Activated CD4-positive, alpha-beta memory T cell treated with anti-CD3 and anti-CD28 coated beads, Interleukin-2, amount 10 ng/mL, durations not matched to agents 7 days and 5 days (primary cell): ENCODE measurements at regions not wholly inside any gene's neighbourhood (a gene's known extent, or its start where the extent isn't known, plus 50 kb on each side); places are given as distances from the start of the nearest gene placed in this dataset.

Experiments used
- CTCF ChIA-PET: fragments of 350-600 bp; sonication (Branson Sonifier 250); formaldehyde crosslinking; loops from one replicate; lab custom pipeline; 2021; ENCODE audit warnings: antibody characterized with exemption, inconsistent platforms; lab: Charles Lee
- POLR2A ChIA-PET: fragments of 350-600 bp; sonication (Branson Sonifier 250); formaldehyde crosslinking; loops from one replicate; lab custom pipeline; 2021; ENCODE audit warnings: antibody characterized with exemption; lab: Charles Lee
- DNase-seq: peaks from one replicate; pipeline ENCODE4 v3.0.0-alpha.2; 2020
- H3K27ac Mint-ChIP-seq: one replicate; pipeline ENCODE4 v1.8.0; 2021; ENCODE audit warnings: mild to moderate bottlenecking, mixed read lengths
- H3K27me3 Mint-ChIP-seq: one replicate; pipeline ENCODE4 v1.8.0; 2021; ENCODE audit warnings: mixed read lengths
- H3K36me3 Mint-ChIP-seq: one replicate; pipeline ENCODE4 v1.8.0; 2021; ENCODE audit warnings: low read depth, mixed read lengths
- H3K4me1 Mint-ChIP-seq: one replicate; pipeline ENCODE4 v1.8.0; 2021; ENCODE audit warnings: mixed read lengths
- H3K4me3 Mint-ChIP-seq: one replicate; pipeline ENCODE4 v1.8.0; 2021; ENCODE audit warnings: mild to moderate bottlenecking, mixed read lengths
- H3K9me3 Mint-ChIP-seq: one replicate; pipeline ENCODE4 v1.8.0; 2021; ENCODE audit warnings: mixed read lengths

- DNase-seq = no peak
- no peaks in the 10 kb centered on the region for H3K27me3 Mint-ChIP-seq
- H3K36me3 Mint-ChIP-seq = no peaks in the 10 kb centered on the region
- no peak overlapping the region for H3K27ac Mint-ChIP-seq
- CTCF ChIA-PET = no interaction called here
- no peaks in the 10 kb centered on the region for H3K9me3 Mint-ChIP-seq
- no peaks in the 10 kb centered on the region for H3K4me1 Mint-ChIP-seq
- no peak overlapping the region for H3K4me3 Mint-ChIP-seq
- POLR2A ChIA-PET = no interaction called here
Observed at GRCh38 chr2:122367646-122368010, 612.2 kb downstream of the TSN start.

GRCh38 chr2:122368576-122369243, 613.3 kb downstream of the TSN start:
- CTCF ChIA-PET = no interaction called here
- Mint-ChIP-seq H3K4me3 (no peak overlapping the region), H3K36me3 (no peaks in the 10 kb centered on the region), H3K9me3 (no peaks in the 10 kb centered on the region), H3K4me1 (no peaks in the 10 kb centered on the region), H3K27me3 (no peaks in the 10 kb centered on the region), H3K27ac (no peak overlapping the region)
- DNase-seq = no peak
- POLR2A ChIA-PET = no interaction called here

GRCh38 chr2:122378521-122378920, 623.1 kb downstream of the TSN start:
- H3K9me3 Mint-ChIP-seq = no peaks in the 10 kb centered on the region
- ChIA-PET POLR2A (no interaction called here), CTCF (no interaction called here)
- no peak for DNase-seq
- no peak overlapping the region for H3K4me3 Mint-ChIP-seq
- H3K4me1 Mint-ChIP-seq = no peaks in the 10 kb centered on the region
- no peak overlapping the region for H3K27ac Mint-ChIP-seq
- H3K27me3 Mint-ChIP-seq = no peaks in the 10 kb centered on the region
- no peaks in the 10 kb centered on the region for H3K36me3 Mint-ChIP-seq

GRCh38 chr2:122384768-122385333, 629.4 kb downstream of the TSN start:
- Mint-ChIP-seq H3K27ac (no peak overlapping the region), H3K9me3 (peaks cover 10% of the 10 kb centered on the region), H3K4me3 (no peak overlapping the region), H3K4me1 (no peaks in the 10 kb centered on the region), H3K27me3 (no peaks in the 10 kb centered on the region), H3K36me3 (no peaks in the 10 kb centered on the region)
- ChIA-PET POLR2A (no interaction called here), CTCF (no interaction called here)
- no peak for DNase-seq

GRCh38 chr2:122388208-122388607, 632.8 kb downstream of the TSN start:
- POLR2A ChIA-PET = no interaction called here
- no peak for DNase-seq
- H3K27me3 Mint-ChIP-seq = no peaks in the 10 kb centered on the region
- H3K9me3 Mint-ChIP-seq = peaks cover 10% of the 10 kb centered on the region
- no peaks in the 10 kb centered on the region for H3K4me1 Mint-ChIP-seq
- H3K27ac Mint-ChIP-seq = no peak overlapping the region
- H3K4me3 Mint-ChIP-seq = no peak overlapping the region
- CTCF ChIA-PET = no interaction called here
- H3K36me3 Mint-ChIP-seq = no peaks in the 10 kb centered on the region

GRCh38 chr2:122389694-122390093, 634.2 kb downstream of the TSN start:
- ChIA-PET CTCF (no interaction called here), POLR2A (no interaction called here)
- Mint-ChIP-seq H3K4me3 (no peak overlapping the region), H3K9me3 (peaks cover 10% of the 10 kb centered on the region), H3K27me3 (no peaks in the 10 kb centered on the region), H3K4me1 (no peaks in the 10 kb centered on the region), H3K27ac (no peak overlapping the region), H3K36me3 (no peaks in the 10 kb centered on the region)
- no peak for DNase-seq

GRCh38 chr2:122390406-122390805, 635.0 kb downstream of the TSN start:
- DNase-seq = no peak
- Mint-ChIP-seq H3K4me3 (no peak overlapping the region), H3K4me1 (no peaks in the 10 kb centered on the region)

GRCh38 chr2:122391726-122392125, 636.3 kb downstream of the TSN start:
- ChIA-PET CTCF (no interaction called here), POLR2A (no interaction called here)
- no peaks in the 10 kb centered on the region for H3K36me3 Mint-ChIP-seq
- no peak overlapping the region for H3K27ac Mint-ChIP-seq
- no peaks in the 10 kb centered on the region for H3K4me1 Mint-ChIP-seq
- no peak for DNase-seq
- peaks cover 14% of the 10 kb centered on the region for H3K9me3 Mint-ChIP-seq
- no peaks in the 10 kb centered on the region for H3K27me3 Mint-ChIP-seq
- H3K4me3 Mint-ChIP-seq = no peak overlapping the region

More at GRCh38 chr2:122390406-122390805, 635.0 kb downstream of the TSN start:
- CTCF ChIA-PET = no interaction called here
- Mint-ChIP-seq H3K27me3 (no peaks in the 10 kb centered on the region), H3K27ac (no peak overlapping the region), H3K9me3 (peaks cover 10% of the 10 kb centered on the region), H3K36me3 (no peaks in the 10 kb centered on the region)
- POLR2A ChIA-PET = interaction anchor here (0.6 kb wide), 1 partner anchor 20 kb away, joined by 3 read pairs; no protein-coding TSS in a partner anchor

GRCh38 chr2:122395687-122396086, 640.2 kb downstream of the TSN start:
- ChIA-PET POLR2A (no interaction called here), CTCF (no interaction called here)
- Mint-ChIP-seq H3K27me3 (no peaks in the 10 kb centered on the region), H3K4me1 (no peaks in the 10 kb centered on the region), H3K36me3 (no peaks in the 10 kb centered on the region), H3K27ac (no peak overlapping the region), H3K9me3 (peaks cover 4% of the 10 kb centered on the region), H3K4me3 (no peak overlapping the region)
- no peak for DNase-seq

GRCh38 chr2:122411231-122411630, 655.8 kb downstream of the TSN start:
- ChIA-PET POLR2A (no interaction called here), CTCF (no interaction called here)
- Mint-ChIP-seq H3K27ac (no peak overlapping the region), H3K4me3 (no peak overlapping the region), H3K4me1 (no peaks in the 10 kb centered on the region), H3K36me3 (no peaks in the 10 kb centered on the region), H3K9me3 (peaks cover 3% of the 10 kb centered on the region), H3K27me3 (no peaks in the 10 kb centered on the region)
- no peak for DNase-seq

- no peaks in the 10 kb centered on the region for H3K4me1 Mint-ChIP-seq
- H3K27ac Mint-ChIP-seq = no peak overlapping the region
- H3K4me3 Mint-ChIP-seq = no peak overlapping the region
- no peaks in the 10 kb centered on the region for H3K27me3 Mint-ChIP-seq
- ChIA-PET CTCF (no interaction called here), POLR2A (no interaction called here)
- H3K36me3 Mint-ChIP-seq = no peaks in the 10 kb centered on the region
- no peak for DNase-seq
- H3K9me3 Mint-ChIP-seq = peaks cover 3% of the 10 kb centered on the region
Observed at GRCh38 chr2:122412360-122412759, 656.9 kb downstream of the TSN start.

GRCh38 chr2:122414902-122415301, 659.5 kb downstream of the TSN start:
- Mint-ChIP-seq H3K9me3 (peaks cover 3% of the 10 kb centered on the region), H3K4me1 (no peaks in the 10 kb centered on the region), H3K27me3 (no peaks in the 10 kb centered on the region), H3K4me3 (no peak overlapping the region), H3K36me3 (no peaks in the 10 kb centered on the region), H3K27ac (no peak overlapping the region)
- no peak for DNase-seq
- ChIA-PET POLR2A (no interaction called here), CTCF (no interaction called here)

- H3K27ac Mint-ChIP-seq = no peak overlapping the region
- H3K9me3 Mint-ChIP-seq = no peaks in the 10 kb centered on the region
- CTCF ChIA-PET = no interaction called here
- no peak overlapping the region for H3K4me3 Mint-ChIP-seq
- H3K27me3 Mint-ChIP-seq = no peaks in the 10 kb centered on the region
- H3K4me1 Mint-ChIP-seq = no peaks in the 10 kb centered on the region
- POLR2A ChIA-PET = no interaction called here
- no peaks in the 10 kb centered on the region for H3K36me3 Mint-ChIP-seq
- DNase-seq = no peak
Observed at GRCh38 chr2:122417114-122417513, 661.7 kb downstream of the TSN start.

GRCh38 chr2:122421775-122422174, 666.3 kb downstream of the TSN start:
- no peak overlapping the region for H3K27ac Mint-ChIP-seq
- no peaks in the 10 kb centered on the region for H3K27me3 Mint-ChIP-seq
- no peaks in the 10 kb centered on the region for H3K36me3 Mint-ChIP-seq
- CTCF ChIA-PET = no interaction called here
- H3K9me3 Mint-ChIP-seq = no peaks in the 10 kb centered on the region
- H3K4me1 Mint-ChIP-seq = no peaks in the 10 kb centered on the region
- POLR2A ChIA-PET = no interaction called here
- DNase-seq = no peak
- H3K4me3 Mint-ChIP-seq = no peak overlapping the region
